HEK293 (cell line): ENCODE measurements at regions not wholly inside any gene's neighbourhood (a gene's known extent, or its start where the extent isn't known, plus 50 kb on each side); places are given as distances from the start of the nearest gene placed in this dataset.

Experiments
- CTCF ChIP-seq: fragments of 450-650 bp; formaldehyde crosslinking; IDR thresholded peaks from 2 replicates; pipeline ENCODE4 v1.5.1; 2016; ENCODE audit warnings: missing biosample characterization, missing genetic modification characterization
- EGR2 ChIP-seq: fragments of 450-650 bp; formaldehyde crosslinking; IDR thresholded peaks from 2 replicates; pipeline ENCODE4 v1.5.1; 2016; ENCODE audit warnings: low read depth, missing biosample characterization, missing genetic modification characterization
- GFI1B ChIP-seq: fragments of 450-650 bp; formaldehyde crosslinking; IDR thresholded peaks from 2 replicates; pipeline ENCODE4 v1.5.1; 2016; ENCODE audit warnings: missing biosample characterization, missing genetic modification characterization
- REST ChIP-seq: fragments of 450-650 bp; formaldehyde crosslinking; IDR thresholded peaks from 2 replicates; pipeline ENCODE4 v1.5.1; 2016; ENCODE audit warnings: missing biosample characterization, missing genetic modification characterization
- ZNF121 ChIP-seq: fragments of 450-650 bp; formaldehyde crosslinking; IDR thresholded peaks from 2 replicates; pipeline ENCODE4 v1.5.1; 2016; ENCODE audit warnings: missing biosample characterization, missing genetic modification characterization
- ZNF26 ChIP-seq: fragments of 450-650 bp; formaldehyde crosslinking; IDR thresholded peaks from 2 replicates; pipeline ENCODE4 v1.5.1; 2016; ENCODE audit warnings: missing biosample characterization, missing genetic modification characterization
- ZNF423 ChIP-seq: fragments of 450-650 bp; formaldehyde crosslinking; IDR thresholded peaks from 2 replicates; pipeline ENCODE4 v1.5.1; 2016; ENCODE audit warnings: missing biosample characterization, missing genetic modification characterization

- TF ChIP-seq ZNF121 (tag by site-specific recombination) (no peak), REST (tag by site-specific recombination) (no peak), GFI1B (no peak), ZNF423 (tag by site-specific recombination) (no peak), CTCF (tag by site-specific recombination) (no peak), ZNF26 (tag by site-specific recombination) (no peak), EGR2 (tag by site-specific recombination) (no peak)
Observed at GRCh38 chr1:93015590-93015989, 54.3 kb upstream of the DIPK1A start.
